NB4 (cell line): ENCODE measurements at regions not wholly inside any gene's neighbourhood (a gene's known extent, or its start where the extent isn't known, plus 50 kb on each side); places are given as distances from the start of the nearest gene placed in this dataset.

ENCODE experiments used
- DNase-seq: peaks from one replicate; pipeline ENCODE4 v3.0.0; 2010; ENCODE audit warnings: low read depth
- H3K4me3 ChIP-seq: one replicate; pipeline ENCODE4 v1.5.1; 2011; ENCODE audit warnings: mild to moderate bottlenecking, low read depth, low read length, moderate library complexity
- MYC ChIP-seq: IDR thresholded peaks from 2 replicates; pipeline ENCODE4 v1.6.1; 2011; ENCODE audit warnings: low read depth, low read length
- POLR2A ChIP-seq: IDR thresholded peaks from 2 replicates; pipeline ENCODE4 v1.6.1; 2011; ENCODE audit warnings: mild to moderate bottlenecking; ENCODE audit not compliant: insufficient read length; ENCODE audit errors: extremely low read depth
- TF ChIP-seq, protein P1 (sequence below): IDR thresholded peaks from one replicate; pipeline ENCODE4 v1.5.1; 2012; ENCODE audit warnings: low read depth, low read length
- TF ChIP-seq, protein P2 (sequence below): IDR thresholded peaks from 2 replicates; pipeline ENCODE4 v1.6.1; 2011; ENCODE audit warnings: low read depth, low read length

- H3K4me3 ChIP-seq, result no peak overlapping the region
- DNase-seq, result no peak
- TF ChIP-seq, protein P1, sequence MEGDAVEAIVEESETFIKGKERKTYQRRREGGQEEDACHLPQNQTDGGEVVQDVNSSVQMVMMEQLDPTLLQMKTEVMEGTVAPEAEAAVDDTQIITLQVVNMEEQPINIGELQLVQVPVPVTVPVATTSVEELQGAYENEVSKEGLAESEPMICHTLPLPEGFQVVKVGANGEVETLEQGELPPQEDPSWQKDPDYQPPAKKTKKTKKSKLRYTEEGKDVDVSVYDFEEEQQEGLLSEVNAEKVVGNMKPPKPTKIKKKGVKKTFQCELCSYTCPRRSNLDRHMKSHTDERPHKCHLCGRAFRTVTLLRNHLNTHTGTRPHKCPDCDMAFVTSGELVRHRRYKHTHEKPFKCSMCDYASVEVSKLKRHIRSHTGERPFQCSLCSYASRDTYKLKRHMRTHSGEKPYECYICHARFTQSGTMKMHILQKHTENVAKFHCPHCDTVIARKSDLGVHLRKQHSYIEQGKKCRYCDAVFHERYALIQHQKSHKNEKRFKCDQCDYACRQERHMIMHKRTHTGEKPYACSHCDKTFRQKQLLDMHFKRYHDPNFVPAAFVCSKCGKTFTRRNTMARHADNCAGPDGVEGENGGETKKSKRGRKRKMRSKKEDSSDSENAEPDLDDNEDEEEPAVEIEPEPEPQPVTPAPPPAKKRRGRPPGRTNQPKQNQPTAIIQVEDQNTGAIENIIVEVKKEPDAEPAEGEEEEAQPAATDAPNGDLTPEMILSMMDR, result no peak
- no peak for TF ChIP-seq POLR2A
- no peak for TF ChIP-seq MYC
- TF ChIP-seq, protein P2, sequence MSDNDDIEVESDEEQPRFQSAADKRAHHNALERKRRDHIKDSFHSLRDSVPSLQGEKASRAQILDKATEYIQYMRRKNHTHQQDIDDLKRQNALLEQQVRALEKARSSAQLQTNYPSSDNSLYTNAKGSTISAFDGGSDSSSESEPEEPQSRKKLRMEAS, result no peak
Observed at GRCh38 chr1:217009376-217009775, 286.1 kb upstream of the ESRRG start.

- no peak overlapping the region for H3K4me3 ChIP-seq
- DNase-seq, result no peak
- TF ChIP-seq MYC, result no peak
- TF ChIP-seq, protein P2, result no peak
- TF ChIP-seq, protein P1, result no peak
- TF ChIP-seq POLR2A, result no peak
Observed at GRCh38 chr1:217004776-217005436, 281.7 kb upstream of the ESRRG start.

- TF ChIP-seq MYC, result no peak
- TF ChIP-seq, protein P1, result no peak
- TF ChIP-seq POLR2A, result no peak
- TF ChIP-seq, protein P2, result no peak
- no peak for DNase-seq
- no peak overlapping the region for H3K4me3 ChIP-seq
Observed at GRCh38 chr1:217003355-217003754, 280.1 kb upstream of the ESRRG start.

DNA sequence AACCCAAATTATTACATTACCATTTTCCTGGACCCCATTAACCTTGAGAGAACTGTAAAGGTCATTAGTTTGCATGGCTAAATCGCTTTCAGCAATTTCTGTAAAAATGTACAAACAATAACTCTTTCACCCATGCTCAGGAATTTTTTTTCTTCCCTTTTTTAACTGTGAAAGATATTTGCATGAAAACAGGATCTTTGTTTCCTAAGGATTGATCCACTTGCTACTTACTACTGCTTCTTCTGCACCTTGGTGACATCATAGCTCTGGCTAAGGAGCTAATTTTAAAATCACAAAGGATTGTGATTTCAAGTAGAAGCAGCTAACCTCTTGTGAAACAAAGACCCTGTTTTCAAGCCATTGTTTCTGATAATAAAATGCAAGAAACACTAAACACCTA, 274.6 kb upstream of the ESRRG start:
- TF ChIP-seq POLR2A, result no peak
- TF ChIP-seq, protein P1, result no peak
- TF ChIP-seq MYC, result no peak
- TF ChIP-seq, protein P2, result no peak
- DNase-seq, result no peak
- no peak overlapping the region for H3K4me3 ChIP-seq

- TF ChIP-seq MYC, result no peak
- no peak overlapping the region for H3K4me3 ChIP-seq
- DNase-seq, result no peak
Observed at GRCh38 chr1:216997069-216997468, 273.8 kb upstream of the ESRRG start.

DNA sequence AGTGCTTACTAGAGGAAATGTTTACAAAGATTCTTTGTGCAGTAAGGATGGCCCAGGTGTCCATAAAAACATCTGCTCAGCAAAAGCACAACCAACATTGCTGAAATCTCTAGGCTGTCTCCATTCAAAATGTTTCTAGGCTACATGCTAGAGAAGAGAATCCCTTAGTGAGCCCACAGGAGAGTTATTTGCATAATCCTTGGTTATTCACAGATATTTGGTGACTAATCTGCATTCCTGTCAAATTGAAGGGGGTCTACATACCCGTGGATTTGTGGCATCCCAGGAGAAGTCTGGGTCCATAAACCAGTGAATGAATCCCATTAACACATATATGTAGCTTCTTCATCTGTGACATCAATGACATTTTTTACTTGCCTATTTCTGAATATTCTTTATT, 261.3 kb upstream of the ESRRG start:
- no peak overlapping the region for H3K4me3 ChIP-seq
- DNase-seq, result no peak
- TF ChIP-seq MYC, result no peak
- TF ChIP-seq, protein P1, result no peak
- TF ChIP-seq, protein P2, result no peak
- no peak for TF ChIP-seq POLR2A
